GM12872 (cell line): ENCODE measurements at regions not wholly inside any gene's neighbourhood (a gene's known extent, or its start where the extent isn't known, plus 50 kb on each side); places are given as distances from the start of the nearest gene placed in this dataset.

ENCODE experiments used
- TF ChIP-seq, protein P1 (sequence below): IDR thresholded peaks from 3 replicates; pipeline ENCODE4 v1.5.1; 2011; ENCODE audit warnings: low read depth, mild to moderate bottlenecking, low read length, moderate library complexity; ENCODE audit not compliant: insufficient read depth

DNA sequence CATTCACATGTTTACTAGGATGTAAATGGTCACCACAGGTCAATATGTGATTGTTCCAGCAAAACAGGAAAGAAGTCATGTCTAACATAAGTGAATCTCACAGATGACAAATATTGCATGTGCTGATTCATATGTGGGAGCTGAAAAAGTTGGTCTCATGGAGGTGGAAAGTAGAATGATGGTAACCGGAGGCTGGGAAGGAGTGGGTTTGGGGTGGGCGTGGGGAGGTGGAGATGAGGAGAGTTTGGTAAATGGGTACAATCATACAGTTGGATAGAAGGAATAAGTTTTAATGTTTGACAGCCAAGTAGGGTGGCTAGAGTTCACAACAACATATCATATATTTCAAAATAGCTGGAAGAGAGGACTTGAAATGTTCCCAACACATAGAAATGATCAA is 83.8 kb upstream of the RANBP3L start:
- TF ChIP-seq, protein P1, sequence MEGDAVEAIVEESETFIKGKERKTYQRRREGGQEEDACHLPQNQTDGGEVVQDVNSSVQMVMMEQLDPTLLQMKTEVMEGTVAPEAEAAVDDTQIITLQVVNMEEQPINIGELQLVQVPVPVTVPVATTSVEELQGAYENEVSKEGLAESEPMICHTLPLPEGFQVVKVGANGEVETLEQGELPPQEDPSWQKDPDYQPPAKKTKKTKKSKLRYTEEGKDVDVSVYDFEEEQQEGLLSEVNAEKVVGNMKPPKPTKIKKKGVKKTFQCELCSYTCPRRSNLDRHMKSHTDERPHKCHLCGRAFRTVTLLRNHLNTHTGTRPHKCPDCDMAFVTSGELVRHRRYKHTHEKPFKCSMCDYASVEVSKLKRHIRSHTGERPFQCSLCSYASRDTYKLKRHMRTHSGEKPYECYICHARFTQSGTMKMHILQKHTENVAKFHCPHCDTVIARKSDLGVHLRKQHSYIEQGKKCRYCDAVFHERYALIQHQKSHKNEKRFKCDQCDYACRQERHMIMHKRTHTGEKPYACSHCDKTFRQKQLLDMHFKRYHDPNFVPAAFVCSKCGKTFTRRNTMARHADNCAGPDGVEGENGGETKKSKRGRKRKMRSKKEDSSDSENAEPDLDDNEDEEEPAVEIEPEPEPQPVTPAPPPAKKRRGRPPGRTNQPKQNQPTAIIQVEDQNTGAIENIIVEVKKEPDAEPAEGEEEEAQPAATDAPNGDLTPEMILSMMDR = no peak

DNA sequence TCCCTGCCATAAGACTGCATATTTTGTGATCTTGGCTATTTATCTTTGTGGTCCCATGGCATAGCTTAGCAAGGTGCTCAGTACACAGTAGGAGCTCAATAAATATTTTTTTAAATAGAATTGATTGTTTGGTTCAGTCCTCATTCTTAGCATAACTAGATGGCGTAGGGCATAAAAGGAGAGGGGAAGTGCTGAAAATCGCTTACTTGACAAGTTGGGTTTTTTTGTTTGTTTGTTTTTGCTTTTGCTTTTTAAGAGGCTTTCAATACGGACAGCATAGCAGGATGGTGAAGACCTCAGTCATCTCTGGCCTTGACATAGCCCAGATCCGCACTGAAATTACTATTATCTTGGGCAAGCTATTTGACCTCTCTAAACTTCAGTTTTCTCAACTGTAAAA is 86.6 kb upstream of the RANBP3L start:
- TF ChIP-seq, protein P1 = no peak

GRCh38 chr5:36389245-36389644 is 87.5 kb upstream of the RANBP3L start:
- TF ChIP-seq, protein P1 = no peak

DNA sequence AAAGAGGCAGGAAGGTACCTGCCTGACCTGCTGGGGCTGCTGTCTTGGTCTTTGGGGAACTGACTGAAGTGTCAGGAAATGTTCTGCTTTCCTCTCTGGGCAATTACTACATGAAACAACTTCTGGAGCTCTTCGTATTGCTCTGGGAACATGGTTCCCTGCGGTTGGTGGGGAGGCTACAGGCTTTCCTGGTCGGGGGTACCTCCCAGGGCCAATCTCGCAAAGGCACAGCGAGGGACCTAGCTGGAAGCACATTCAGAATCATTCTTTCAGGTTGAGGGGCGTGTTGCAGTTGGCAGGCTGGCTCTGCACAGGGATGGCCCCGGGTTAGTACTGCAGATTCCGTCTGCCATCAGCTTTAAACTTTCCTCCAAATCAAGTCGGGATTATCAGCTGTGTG is 88.9 kb upstream of the RANBP3L start:
- TF ChIP-seq, protein P1 = no peak

DNA sequence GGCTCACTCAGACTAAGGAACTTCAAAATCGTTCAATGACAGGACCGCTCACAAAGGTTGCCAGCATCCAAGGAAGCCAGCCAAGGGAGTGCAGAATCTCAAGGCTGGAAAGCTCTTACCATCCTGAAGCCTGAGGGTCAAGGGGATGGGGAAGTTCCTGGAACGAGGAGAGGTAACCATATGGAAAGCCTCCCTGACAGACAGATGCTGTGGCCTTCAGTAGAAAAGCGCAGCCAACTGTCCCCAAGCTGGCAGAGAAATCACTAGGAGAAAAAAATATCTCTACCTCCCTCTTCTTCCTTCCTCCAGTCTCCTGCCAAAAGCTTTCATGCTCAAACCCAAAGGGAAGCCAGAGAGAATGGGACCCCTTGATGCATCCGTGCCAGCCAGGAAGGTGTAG is 90.5 kb upstream of the RANBP3L start:
- TF ChIP-seq, protein P1 = no peak

- TF ChIP-seq, protein P1 = no peak
Observed at GRCh38 chr5:36392818-36393217, 91.1 kb upstream of the RANBP3L start.

GRCh38 chr5:36393656-36394428 is 92.1 kb upstream of the RANBP3L start:
- TF ChIP-seq, protein P1 = no peak
